GM23338 (cell line): ENCODE measurements at regions not wholly inside any gene's neighbourhood (a gene's known extent, or its start where the extent isn't known, plus 50 kb on each side); places are given as distances from the start of the nearest gene placed in this dataset.

ENCODE experiments used
- CTCF ChIP-seq, 2 experiments: fragments of 200-600 bp in 1 of 2; sonication (generic) in 1 of 2; conservative IDR thresholded peaks; 2 replicates each; pipeline versions ENCODE4 v1.5.1 to v1.6.1; 2016 to 2017; ENCODE audit warnings: antibody characterized with exemption in 2 of 2, low read depth in 2 of 2, mild to moderate bottlenecking in 2 of 2, moderate library complexity in 1 of 2
- EZH2 ChIP-seq: fragments of 200-600 bp; sonication (generic); IDR thresholded peaks from one replicate; pipeline ENCODE4 v1.8.0; 2017; ENCODE audit warnings: antibody characterized with exemption, mild to moderate bottlenecking, low read depth; ENCODE audit not compliant: unreplicated experiment
- EZH2phosphoT487 ChIP-seq: fragments of 200-600 bp; sonication (generic); IDR thresholded peaks from one replicate; pipeline ENCODE4 v1.8.1; 2018; ENCODE audit warnings: antibody characterized with exemption; ENCODE audit not compliant: unreplicated experiment
- JUNB ChIP-seq: IDR thresholded peaks from one replicate; pipeline ENCODE4 v1.6.1; 2016; ENCODE audit warnings: antibody characterized with exemption; ENCODE audit not compliant: unreplicated experiment
- ZNF114 ChIP-seq: fragments of 250-450 bp; sonication (Bioruptor Pico); IDR thresholded peaks from 2 replicates; pipeline ENCODE4 v1.5.0; 2020; ENCODE audit warnings: mild to moderate bottlenecking, moderate library complexity
- TF ChIP-seq, protein P1 (sequence below): IDR thresholded peaks from one replicate; pipeline ENCODE4 v1.6.1; 2018; ENCODE audit warnings: antibody characterized with exemption; ENCODE audit not compliant: unreplicated experiment

DNA sequence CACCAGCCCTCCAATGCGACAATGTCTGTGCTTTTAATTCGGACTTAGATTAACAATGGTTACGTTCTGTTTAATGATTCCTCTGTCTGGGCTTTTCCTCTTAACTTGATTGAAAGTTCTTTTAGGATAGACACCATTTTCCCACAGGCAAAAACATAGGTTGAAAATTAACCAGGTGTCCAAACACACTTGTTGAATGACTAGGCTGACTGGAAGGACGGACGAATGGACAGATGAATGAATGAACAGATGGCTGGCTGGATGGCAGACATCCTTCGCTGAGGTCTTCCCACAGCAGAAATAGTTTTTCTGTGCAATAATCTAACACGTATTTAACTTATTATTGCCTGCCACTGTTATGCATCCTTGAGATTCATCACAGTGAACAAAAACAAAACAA lies 298.8 kb downstream of the SRBD1 start:
- no peak for TF ChIP-seq CTCF (conservative IDR thresholded peaks at IDR 0.05; ENCODE audit: low read depth in 2 of 2)
- TF ChIP-seq, protein P1, sequence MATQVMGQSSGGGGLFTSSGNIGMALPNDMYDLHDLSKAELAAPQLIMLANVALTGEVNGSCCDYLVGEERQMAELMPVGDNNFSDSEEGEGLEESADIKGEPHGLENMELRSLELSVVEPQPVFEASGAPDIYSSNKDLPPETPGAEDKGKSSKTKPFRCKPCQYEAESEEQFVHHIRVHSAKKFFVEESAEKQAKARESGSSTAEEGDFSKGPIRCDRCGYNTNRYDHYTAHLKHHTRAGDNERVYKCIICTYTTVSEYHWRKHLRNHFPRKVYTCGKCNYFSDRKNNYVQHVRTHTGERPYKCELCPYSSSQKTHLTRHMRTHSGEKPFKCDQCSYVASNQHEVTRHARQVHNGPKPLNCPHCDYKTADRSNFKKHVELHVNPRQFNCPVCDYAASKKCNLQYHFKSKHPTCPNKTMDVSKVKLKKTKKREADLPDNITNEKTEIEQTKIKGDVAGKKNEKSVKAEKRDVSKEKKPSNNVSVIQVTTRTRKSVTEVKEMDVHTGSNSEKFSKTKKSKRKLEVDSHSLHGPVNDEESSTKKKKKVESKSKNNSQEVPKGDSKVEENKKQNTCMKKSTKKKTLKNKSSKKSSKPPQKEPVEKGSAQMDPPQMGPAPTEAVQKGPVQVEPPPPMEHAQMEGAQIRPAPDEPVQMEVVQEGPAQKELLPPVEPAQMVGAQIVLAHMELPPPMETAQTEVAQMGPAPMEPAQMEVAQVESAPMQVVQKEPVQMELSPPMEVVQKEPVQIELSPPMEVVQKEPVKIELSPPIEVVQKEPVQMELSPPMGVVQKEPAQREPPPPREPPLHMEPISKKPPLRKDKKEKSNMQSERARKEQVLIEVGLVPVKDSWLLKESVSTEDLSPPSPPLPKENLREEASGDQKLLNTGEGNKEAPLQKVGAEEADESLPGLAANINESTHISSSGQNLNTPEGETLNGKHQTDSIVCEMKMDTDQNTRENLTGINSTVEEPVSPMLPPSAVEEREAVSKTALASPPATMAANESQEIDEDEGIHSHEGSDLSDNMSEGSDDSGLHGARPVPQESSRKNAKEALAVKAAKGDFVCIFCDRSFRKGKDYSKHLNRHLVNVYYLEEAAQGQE, result no peak
- no peak for TF ChIP-seq EZH2phosphoT487
- TF ChIP-seq ZNF114 (CRISPR knock-in tag), result no peak
- TF ChIP-seq EZH2, result no peak
- no peak for TF ChIP-seq JUNB
